HUES6 (cell line): ENCODE measurements at regions not wholly inside any gene's neighbourhood (a gene's known extent, or its start where the extent isn't known, plus 50 kb on each side); places are given as distances from the start of the nearest gene placed in this dataset.

ENCODE experiments used
- H3K27ac ChIP-seq: 2 replicates; pipeline ENCODE4 v1.7.0; 2013; ENCODE audit warnings: low read depth, mild to moderate bottlenecking, low read length, inconsistent platforms
- H3K27me3 ChIP-seq: 2 replicates; pipeline ENCODE4 v1.6.1; 2013; ENCODE audit warnings: low read length; ENCODE audit not compliant: control insufficient read depth, insufficient read depth
- H3K36me3 ChIP-seq: 2 replicates; pipeline ENCODE4 v1.6.1; 2013; ENCODE audit warnings: low read length; ENCODE audit not compliant: control insufficient read depth, insufficient read depth
- H3K4me1 ChIP-seq: 2 replicates; pipeline ENCODE4 v1.6.1; 2013; ENCODE audit warnings: low read length; ENCODE audit not compliant: control insufficient read depth, insufficient read depth
- H3K4me3 ChIP-seq: 2 replicates; pipeline ENCODE4 v1.5.1; 2013; ENCODE audit warnings: low read depth, low read length
- H3K9ac ChIP-seq: one replicate; pipeline ENCODE4 v1.6.1; 2013; ENCODE audit warnings: mild to moderate bottlenecking, low read length
- H3K9me3 ChIP-seq: 2 replicates; pipeline ENCODE4 v1.6.1; 2013; ENCODE audit warnings: low read depth, low read length; ENCODE audit not compliant: control insufficient read depth, insufficient read depth

- no peak overlapping the region for H3K9ac ChIP-seq
- no peaks in the 10 kb centered on the region for H3K9me3 ChIP-seq
- H3K4me1 ChIP-seq = 0 out of 2 replicates have a peak, but pooled peaks cover 2% of the 10 kb centered on the region
- H3K4me3 ChIP-seq = no peak overlapping the region
- H3K27ac ChIP-seq = no peak overlapping the region
- no peaks in the 10 kb centered on the region for H3K27me3 ChIP-seq
- H3K36me3 ChIP-seq = no peaks in the 10 kb centered on the region
Observed at GRCh38 chr4:12588582-12588981, 895.6 kb downstream of the RAB28 start.

- no peaks in the 10 kb centered on the region for H3K9me3 ChIP-seq
- no peaks in the 10 kb centered on the region for H3K36me3 ChIP-seq
- no peaks in the 10 kb centered on the region for H3K27me3 ChIP-seq
- no peak overlapping the region for H3K27ac ChIP-seq
- no peaks in the 10 kb centered on the region for H3K4me1 ChIP-seq
- H3K9ac ChIP-seq = no peak overlapping the region
- no peak overlapping the region for H3K4me3 ChIP-seq
Observed at GRCh38 chr4:12586242-12587006, 897.7 kb downstream of the RAB28 start.

GRCh38 chr4:12584116-12584875 lies 899.8 kb downstream of the RAB28 start:
- Histone ChIP-seq H3K27me3 (no peaks in the 10 kb centered on the region), H3K4me1 (no peaks in the 10 kb centered on the region), H3K9me3 (no peaks in the 10 kb centered on the region), H3K4me3 (no peak overlapping the region), H3K27ac (no peak overlapping the region), H3K36me3 (no peaks in the 10 kb centered on the region), H3K9ac (no peak overlapping the region)

- Histone ChIP-seq H3K4me3 (no peak overlapping the region), H3K36me3 (no peaks in the 10 kb centered on the region), H3K4me1 (no peaks in the 10 kb centered on the region), H3K9ac (no peak overlapping the region), H3K9me3 (no peaks in the 10 kb centered on the region), H3K27me3 (no peaks in the 10 kb centered on the region), H3K27ac (no peak overlapping the region)
Observed at GRCh38 chr4:12583275-12583674, 900.9 kb downstream of the RAB28 start.

- H3K4me3 ChIP-seq = no peak overlapping the region
- H3K36me3 ChIP-seq = no peaks in the 10 kb centered on the region
- no peak overlapping the region for H3K9ac ChIP-seq
- H3K27me3 ChIP-seq = no peaks in the 10 kb centered on the region
- H3K4me1 ChIP-seq = no peaks in the 10 kb centered on the region
- H3K27ac ChIP-seq = no peak overlapping the region
- H3K9me3 ChIP-seq = no peaks in the 10 kb centered on the region
Observed at GRCh38 chr4:12580787-12581186, 903.4 kb downstream of the RAB28 start.

GRCh38 chr4:12579172-12579571 lies 905.0 kb downstream of the RAB28 start:
- Histone ChIP-seq H3K4me3 (no peak overlapping the region), H3K9ac (no peak overlapping the region), H3K36me3 (no peaks in the 10 kb centered on the region), H3K9me3 (no peaks in the 10 kb centered on the region), H3K27me3 (no peaks in the 10 kb centered on the region), H3K4me1 (no peaks in the 10 kb centered on the region), H3K27ac (no peak overlapping the region)

GRCh38 chr4:12576409-12576808 lies 907.7 kb downstream of the RAB28 start:
- no peaks in the 10 kb centered on the region for H3K36me3 ChIP-seq
- no peaks in the 10 kb centered on the region for H3K9me3 ChIP-seq

GRCh38 chr4:12573716-12574115 lies 910.4 kb downstream of the RAB28 start:
- Histone ChIP-seq H3K4me1 (no peaks in the 10 kb centered on the region; the same call in 1 of the 2 replicates), H3K9me3 (no peaks in the 10 kb centered on the region), H3K36me3 (no peaks in the 10 kb centered on the region), H3K9ac (no peak overlapping the region), H3K4me3 (no peak overlapping the region), H3K27ac (no peak overlapping the region), H3K27me3 (no peaks in the 10 kb centered on the region)

More at GRCh38 chr4:12576409-12576808, 907.7 kb downstream of the RAB28 start:
- Histone ChIP-seq H3K4me3 (no peak overlapping the region), H3K9ac (no peak overlapping the region), H3K27ac (no peak overlapping the region), H3K4me1 (no peaks in the 10 kb centered on the region; the same call in 1 of the 2 replicates), H3K27me3 (no peaks in the 10 kb centered on the region)

- Histone ChIP-seq H3K27ac (no peak overlapping the region), H3K4me3 (no peak overlapping the region), H3K36me3 (no peaks in the 10 kb centered on the region), H3K9ac (no peak overlapping the region), H3K4me1 (no peaks in the 10 kb centered on the region), H3K27me3 (no peaks in the 10 kb centered on the region), H3K9me3 (no peaks in the 10 kb centered on the region)
Observed at GRCh38 chr4:12562476-12563140, 921.5 kb downstream of the RAB28 start.

GRCh38 chr4:12562021-12562420 lies 922.1 kb downstream of the RAB28 start:
- Histone ChIP-seq H3K36me3 (no peaks in the 10 kb centered on the region), H3K4me1 (no peaks in the 10 kb centered on the region), H3K9me3 (no peaks in the 10 kb centered on the region), H3K27ac (no peak overlapping the region), H3K27me3 (no peaks in the 10 kb centered on the region), H3K4me3 (no peak overlapping the region), H3K9ac (no peak overlapping the region)

- Histone ChIP-seq H3K9me3 (0 out of 2 replicates have a peak, but pooled peaks cover 6% of the 10 kb centered on the region), H3K27ac (no peak overlapping the region), H3K4me3 (no peak overlapping the region), H3K4me1 (no peaks in the 10 kb centered on the region), H3K9ac (no peak overlapping the region), H3K27me3 (no peaks in the 10 kb centered on the region), H3K36me3 (no peaks in the 10 kb centered on the region)
Observed at GRCh38 chr4:12555011-12555410, 929.1 kb downstream of the RAB28 start.
